ENCODE measurements at regions not wholly inside any gene's neighbourhood (a gene's known extent, or its start where the extent isn't known, plus 50 kb on each side); places are given as distances from the start of the nearest gene placed in this dataset.

- DNase-seq (ENCODE audit: low read depth in 3 of 3, low spot score in 2 of 3): no peak
Observed at GRCh38 chrX:107560041-107560440, 68.3 kb upstream of the PRPS1 start.

DNA sequence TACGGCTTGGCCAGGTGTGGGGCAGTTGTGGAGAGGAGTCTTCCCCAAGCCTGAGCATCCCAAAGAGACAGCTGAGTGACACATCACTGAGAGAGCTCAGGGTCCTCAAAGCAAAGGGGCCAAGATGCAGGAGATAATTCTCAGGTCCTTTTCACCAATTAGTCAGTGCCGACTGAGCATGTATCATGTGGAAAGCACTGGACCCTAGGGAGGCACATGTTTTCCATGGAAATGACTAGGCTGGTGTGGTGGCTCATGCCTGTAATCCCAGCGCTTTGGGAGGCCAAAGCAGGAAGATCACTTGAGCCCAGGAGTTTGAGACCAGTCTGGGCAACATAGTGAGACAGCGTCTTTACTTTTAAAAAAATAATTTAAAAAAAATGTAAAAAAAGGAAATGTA is 67.3 kb upstream of the PRPS1 start:
- DNase-seq (ENCODE audit: low read depth in 3 of 3, low spot score in 2 of 3): no peak

DNA sequence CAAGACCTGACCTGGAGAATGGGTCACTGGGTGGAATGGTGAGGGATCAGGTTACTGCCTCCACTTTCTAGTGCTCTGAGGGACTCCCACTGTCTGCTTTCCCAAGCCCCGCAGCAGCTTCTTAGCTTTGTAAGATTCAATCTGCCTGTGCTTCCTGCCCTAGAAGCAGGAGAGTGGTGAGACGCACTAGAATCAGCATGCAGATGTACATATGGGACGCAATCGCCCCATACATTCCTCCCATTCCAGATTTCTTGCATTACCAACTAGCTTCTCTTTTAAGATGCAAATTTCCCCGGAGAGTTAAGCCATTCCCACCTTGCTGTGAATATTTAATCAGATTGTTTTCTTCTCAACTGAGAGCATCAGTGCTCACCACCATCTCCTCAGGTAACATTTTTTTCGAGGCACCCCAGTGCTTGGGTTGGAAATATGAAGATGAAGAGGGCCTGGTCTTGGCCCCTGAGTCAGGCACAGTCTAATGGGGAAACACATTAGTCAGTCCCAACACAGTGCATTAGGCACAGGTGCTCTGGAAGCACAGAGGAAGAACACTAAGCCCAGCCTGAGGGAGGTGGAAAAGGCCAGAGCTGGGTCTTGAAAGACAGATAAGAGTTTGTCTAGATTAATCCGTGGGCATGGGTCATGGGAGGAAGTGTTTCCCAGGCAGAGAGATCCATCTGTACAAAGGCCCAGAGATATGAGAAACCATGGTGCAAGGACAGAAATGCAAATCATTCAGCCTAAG is 66.7 kb upstream of the PRPS1 start:
- DNase-seq (ENCODE audit: low read depth in 3 of 3, low spot score in 2 of 3): no peak

- DNase-seq (ENCODE audit: low read depth in 3 of 3, low spot score in 2 of 3): no peak
Observed at GRCh38 chrX:107562482-107562881, 65.8 kb upstream of the PRPS1 start.

DNA sequence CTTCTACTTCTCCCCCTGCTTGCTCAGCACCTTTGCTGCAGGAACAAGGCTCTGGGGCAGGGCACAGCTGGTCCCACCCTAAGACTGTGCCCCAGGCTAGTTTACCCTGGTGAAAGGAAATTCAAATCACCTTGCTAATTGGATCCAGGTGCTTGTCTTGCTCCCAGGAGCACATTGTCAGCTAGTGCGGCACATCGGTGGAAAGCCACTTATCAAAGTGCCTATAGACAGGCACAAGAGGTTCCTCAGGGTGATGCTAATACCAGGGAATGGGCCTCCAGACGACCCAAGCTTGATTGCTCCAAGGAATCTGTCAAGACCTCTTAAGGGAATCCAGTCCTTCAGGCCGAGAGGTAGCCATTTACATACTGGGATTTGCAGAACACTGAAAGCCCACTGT is 64.5 kb upstream of the PRPS1 start:
- no peak for DNase-seq (ENCODE audit: low read depth in 3 of 3, low spot score in 2 of 3)

GRCh38 chrX:107565015-107565414 is 63.3 kb upstream of the PRPS1 start:
- DNase-seq (ENCODE audit: low read depth in 3 of 3, low spot score in 2 of 3): no peak

DNA sequence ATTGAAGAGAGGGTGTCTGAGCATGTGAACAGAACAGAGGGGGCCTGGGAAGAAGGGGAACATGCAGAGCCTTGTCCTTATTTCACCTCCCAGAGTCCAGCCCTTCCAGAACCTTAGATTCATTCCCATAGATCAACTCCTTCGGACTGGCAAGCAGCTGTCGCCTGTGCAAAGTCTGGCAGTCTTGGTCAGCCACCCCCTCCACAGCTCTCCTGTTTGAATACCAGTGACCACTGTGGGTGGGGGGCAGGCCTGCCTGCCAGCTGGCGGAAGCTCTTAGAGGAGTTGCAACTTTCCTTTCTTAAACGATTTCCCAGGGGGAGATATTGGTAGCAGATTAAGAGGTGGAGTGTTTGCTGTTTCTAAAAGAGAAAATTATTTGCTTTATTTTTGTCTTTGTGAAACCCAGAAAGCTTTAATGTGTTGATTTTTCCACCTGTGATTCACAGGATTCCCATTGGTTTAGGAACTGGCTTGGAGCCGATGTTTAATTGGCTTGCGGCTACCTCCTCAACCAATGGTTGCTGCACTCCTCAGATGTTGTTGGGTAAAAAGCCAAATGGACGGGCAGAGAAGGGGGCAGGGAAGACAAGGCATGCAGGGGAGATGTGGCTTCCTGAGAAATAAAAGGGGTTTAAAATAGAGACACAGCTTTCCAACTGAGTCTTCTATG is 62.2 kb upstream of the PRPS1 start:
- peak in 2 of 3 donors; percentile 2 to 15 for DNase-seq (ENCODE audit: low read depth in 3 of 3, low spot score in 2 of 3)

GRCh38 chrX:107566604-107567262 is 61.6 kb upstream of the PRPS1 start:
- no peak for DNase-seq (ENCODE audit: low read depth in 3 of 3, low spot score in 2 of 3)

DNA sequence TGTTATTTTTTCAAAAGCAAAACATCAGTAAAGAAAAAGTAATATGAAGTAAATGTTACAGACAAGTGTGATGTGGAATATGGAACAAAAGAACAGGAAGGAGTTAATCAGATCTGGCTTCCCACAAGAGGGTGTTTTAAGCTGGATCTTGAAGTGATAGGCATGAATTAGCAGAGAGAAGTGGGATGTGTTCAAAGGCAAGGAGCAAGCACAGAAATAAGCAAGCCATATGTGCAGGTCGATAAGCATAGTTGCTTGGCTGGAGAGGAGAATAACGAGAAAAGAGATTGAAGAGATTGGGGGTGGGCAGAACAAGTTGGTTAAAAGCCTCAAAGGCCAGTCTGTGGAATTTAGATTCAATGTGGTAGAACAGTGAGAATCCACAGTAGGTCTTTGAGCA is 60.9 kb upstream of the PRPS1 start:
- DNase-seq (ENCODE audit: low read depth in 3 of 3, low spot score in 2 of 3): no peak

- no peak for DNase-seq (ENCODE audit: low read depth in 3 of 3, low spot score in 2 of 3)
Observed at GRCh38 chrX:107571296-107571998, 56.9 kb upstream of the PRPS1 start.

DNA sequence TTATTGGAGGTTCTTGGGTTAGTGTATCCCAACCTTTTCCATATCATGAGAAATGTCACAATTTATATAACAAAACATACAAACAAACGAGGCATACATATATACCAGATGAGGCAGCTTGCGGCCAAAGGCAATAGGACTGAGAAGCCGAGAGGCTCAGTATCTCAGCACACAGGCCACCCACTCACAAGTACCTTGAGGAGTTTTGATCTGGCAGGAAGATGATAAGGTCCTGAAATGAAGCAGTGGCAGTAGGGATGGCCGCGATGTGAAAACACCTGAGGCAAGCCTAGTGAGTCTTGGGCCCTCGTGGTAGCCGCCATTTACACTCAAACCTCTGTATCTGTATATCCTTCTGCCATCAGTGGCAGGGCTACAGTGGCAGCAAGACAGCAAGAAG is 55.3 kb upstream of the PRPS1 start:
- no peak for DNase-seq (ENCODE audit: low read depth in 3 of 3, low spot score in 2 of 3)

- DNase-seq (ENCODE audit: low read depth in 3 of 3, low spot score in 2 of 3): no peak
Observed at GRCh38 chrX:107574054-107574683, 54.1 kb upstream of the PRPS1 start.

- no peak for DNase-seq (ENCODE audit: low read depth in 3 of 3, low spot score in 2 of 3)
Observed at GRCh38 chrX:107574711-107575110, 53.6 kb upstream of the PRPS1 start.

- no peak for DNase-seq (ENCODE audit: low read depth in 3 of 3, low spot score in 2 of 3)
Observed at GRCh38 chrX:107576392-107576791, 51.9 kb upstream of the PRPS1 start.

- DNase-seq (ENCODE audit: low read depth in 3 of 3, low spot score in 2 of 3): no peak
Observed at GRCh38 chrX:107576841-107577240, 51.5 kb upstream of the PRPS1 start.

DNA sequence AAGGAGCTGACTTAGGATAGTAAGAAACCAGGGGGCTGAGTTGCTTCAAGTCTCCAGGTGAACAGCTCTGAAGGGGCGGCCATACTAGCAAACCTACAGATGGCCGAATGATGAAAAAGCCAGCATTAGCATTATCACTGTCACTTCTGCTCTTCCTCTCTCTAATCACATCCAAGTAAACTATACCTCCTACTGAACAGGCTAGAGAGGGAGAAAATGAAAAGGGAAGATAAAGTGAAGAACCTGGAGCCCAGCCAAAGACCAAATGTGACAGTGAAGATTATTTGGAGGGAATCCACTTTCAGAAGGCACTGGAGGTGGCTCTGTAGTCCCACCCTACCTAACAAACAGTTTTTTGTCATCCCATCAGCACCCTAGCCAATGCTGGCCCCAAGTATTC is 50.4 kb upstream of the PRPS1 start:
- DNase-seq (ENCODE audit: low read depth in 3 of 3, low spot score in 2 of 3): no peak
